Ishikawa (cell line): ENCODE measurements at regions not wholly inside any gene's neighbourhood (a gene's known extent, or its start where the extent isn't known, plus 50 kb on each side); places are given as distances from the start of the nearest gene placed in this dataset.

ENCODE experiments used
- CEBPB ChIP-seq: IDR thresholded peaks from 2 replicates; pipeline ENCODE4 v1.6.1; 2012
- CREB1 ChIP-seq: IDR thresholded peaks from 2 replicates; pipeline ENCODE4 v1.6.1; 2012; ENCODE audit warnings: low read depth
- EGR1 ChIP-seq: IDR thresholded peaks from 2 replicates; pipeline ENCODE4 v1.6.1; 2012
- EP300 ChIP-seq: IDR thresholded peaks from 2 replicates; pipeline ENCODE4 v1.6.1; 2012; ENCODE audit warnings: borderline replicate concordance
- FOXM1 ChIP-seq: IDR thresholded peaks from 2 replicates; pipeline ENCODE4 v1.6.1; 2012; ENCODE audit warnings: low read depth, borderline replicate concordance
- NFIC ChIP-seq: IDR thresholded peaks from 2 replicates; pipeline ENCODE4 v1.6.1; 2012
- RAD21 ChIP-seq: IDR thresholded peaks from 2 replicates; pipeline ENCODE4 v1.6.1; 2012; ENCODE audit warnings: low read depth
- TCF12 ChIP-seq: IDR thresholded peaks from 2 replicates; pipeline ENCODE4 v1.6.1; 2012; ENCODE audit warnings: low read depth
- TEAD4 ChIP-seq: IDR thresholded peaks from 2 replicates; pipeline ENCODE4 v1.6.1; 2012
- YY1 ChIP-seq: IDR thresholded peaks from 2 replicates; pipeline ENCODE4 v1.6.1; 2012; ENCODE audit warnings: low read depth
- ZBTB7A ChIP-seq: IDR thresholded peaks from 2 replicates; pipeline ENCODE4 v1.6.1; 2012; ENCODE audit warnings: low read depth
- TF ChIP-seq, protein P1 (sequence below): IDR thresholded peaks from 2 replicates; pipeline ENCODE4 v1.6.1; 2012; ENCODE audit warnings: low read depth, mild to moderate bottlenecking
- TF ChIP-seq, protein P2 (sequence below): IDR thresholded peaks from 2 replicates; pipeline ENCODE4 v1.6.1; 2012
- TF ChIP-seq, protein P3 (sequence below): IDR thresholded peaks from 2 replicates; pipeline ENCODE4 v1.6.1; 2012

DNA sequence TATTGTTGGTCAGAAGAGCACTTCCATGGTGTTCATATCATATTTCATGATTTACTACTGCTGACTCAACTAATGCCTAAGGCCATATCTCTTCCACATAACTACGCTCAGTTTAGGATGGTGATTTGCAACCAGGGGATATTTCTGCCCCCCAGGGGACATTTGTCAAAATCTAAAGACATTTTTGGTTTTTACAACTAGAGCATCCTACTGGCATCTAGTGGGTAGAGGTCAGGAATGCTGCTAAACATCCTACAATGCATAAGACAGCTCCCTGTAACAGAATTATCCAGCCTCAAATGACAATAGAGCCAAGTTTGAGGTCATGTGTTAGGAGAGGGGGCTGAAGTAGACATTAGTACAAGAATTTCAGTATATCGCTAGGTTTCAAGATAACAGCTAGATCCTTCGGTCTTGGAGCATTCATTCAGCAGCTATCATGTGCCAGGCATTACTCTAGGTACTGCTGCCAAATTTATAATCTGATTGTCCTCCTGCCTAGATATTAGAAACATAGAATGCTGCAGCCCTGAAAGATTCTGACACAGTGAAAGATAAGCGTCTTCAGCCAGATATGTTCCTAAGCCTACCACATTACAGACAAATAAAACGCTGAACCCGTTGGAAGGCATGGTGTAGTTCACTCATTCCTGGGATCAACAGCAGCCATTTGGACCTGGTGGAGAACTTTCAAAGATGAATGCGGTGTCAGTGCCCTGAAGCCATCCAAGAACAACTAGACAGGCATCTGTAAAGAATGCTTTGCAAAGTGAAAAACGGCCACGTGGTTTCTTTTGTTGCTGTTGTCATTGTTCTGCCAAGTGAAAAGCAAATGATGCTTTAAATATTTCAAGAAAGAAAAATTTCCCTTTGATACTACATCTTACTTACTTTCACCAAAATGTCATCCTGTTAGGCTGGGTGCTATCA lies 55.5 kb upstream of the FST start:
- TF ChIP-seq FOXM1: no peak
- TF ChIP-seq, protein P1, sequence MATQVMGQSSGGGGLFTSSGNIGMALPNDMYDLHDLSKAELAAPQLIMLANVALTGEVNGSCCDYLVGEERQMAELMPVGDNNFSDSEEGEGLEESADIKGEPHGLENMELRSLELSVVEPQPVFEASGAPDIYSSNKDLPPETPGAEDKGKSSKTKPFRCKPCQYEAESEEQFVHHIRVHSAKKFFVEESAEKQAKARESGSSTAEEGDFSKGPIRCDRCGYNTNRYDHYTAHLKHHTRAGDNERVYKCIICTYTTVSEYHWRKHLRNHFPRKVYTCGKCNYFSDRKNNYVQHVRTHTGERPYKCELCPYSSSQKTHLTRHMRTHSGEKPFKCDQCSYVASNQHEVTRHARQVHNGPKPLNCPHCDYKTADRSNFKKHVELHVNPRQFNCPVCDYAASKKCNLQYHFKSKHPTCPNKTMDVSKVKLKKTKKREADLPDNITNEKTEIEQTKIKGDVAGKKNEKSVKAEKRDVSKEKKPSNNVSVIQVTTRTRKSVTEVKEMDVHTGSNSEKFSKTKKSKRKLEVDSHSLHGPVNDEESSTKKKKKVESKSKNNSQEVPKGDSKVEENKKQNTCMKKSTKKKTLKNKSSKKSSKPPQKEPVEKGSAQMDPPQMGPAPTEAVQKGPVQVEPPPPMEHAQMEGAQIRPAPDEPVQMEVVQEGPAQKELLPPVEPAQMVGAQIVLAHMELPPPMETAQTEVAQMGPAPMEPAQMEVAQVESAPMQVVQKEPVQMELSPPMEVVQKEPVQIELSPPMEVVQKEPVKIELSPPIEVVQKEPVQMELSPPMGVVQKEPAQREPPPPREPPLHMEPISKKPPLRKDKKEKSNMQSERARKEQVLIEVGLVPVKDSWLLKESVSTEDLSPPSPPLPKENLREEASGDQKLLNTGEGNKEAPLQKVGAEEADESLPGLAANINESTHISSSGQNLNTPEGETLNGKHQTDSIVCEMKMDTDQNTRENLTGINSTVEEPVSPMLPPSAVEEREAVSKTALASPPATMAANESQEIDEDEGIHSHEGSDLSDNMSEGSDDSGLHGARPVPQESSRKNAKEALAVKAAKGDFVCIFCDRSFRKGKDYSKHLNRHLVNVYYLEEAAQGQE: no peak
- TF ChIP-seq TEAD4: no peak
- TF ChIP-seq TCF12: no peak

DNA sequence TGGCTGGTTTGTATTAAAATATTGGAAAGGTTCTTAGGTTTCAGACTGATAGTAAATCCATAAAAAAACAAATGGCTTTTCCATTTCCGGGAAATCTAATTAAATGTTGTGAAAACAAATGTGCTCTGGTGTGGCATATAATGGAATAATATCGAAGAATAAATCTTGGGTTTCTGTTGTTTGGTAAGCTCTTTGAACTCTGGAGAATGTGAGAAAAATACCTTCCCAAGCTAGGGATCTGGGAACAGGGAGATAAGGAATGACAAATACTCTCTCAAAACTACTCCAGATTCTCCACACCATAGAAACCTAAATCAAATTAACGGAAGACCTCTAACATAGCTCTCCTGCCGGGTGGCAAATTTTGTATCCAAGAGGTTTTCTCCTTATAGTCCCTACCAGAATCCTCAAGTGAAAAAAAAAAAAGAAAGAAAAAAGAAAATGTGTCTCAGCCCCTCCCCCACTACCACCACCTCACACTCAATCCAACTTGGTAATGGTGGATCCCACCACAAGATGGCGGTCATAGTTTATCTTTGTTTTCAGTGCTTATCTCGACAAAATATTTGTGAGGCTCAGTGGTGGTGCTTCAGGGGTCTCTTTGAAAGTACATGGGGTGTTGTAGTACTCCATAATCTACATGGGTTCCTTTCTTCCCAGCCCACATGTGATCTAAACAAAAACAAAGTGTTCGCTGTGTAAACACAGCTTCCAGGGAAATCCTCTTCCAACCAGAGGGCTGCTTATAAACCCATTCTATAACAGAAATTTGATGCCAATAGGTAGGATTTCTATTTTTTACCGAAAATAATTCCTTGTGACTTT lies 54.5 kb upstream of the FST start:
- no peak for TF ChIP-seq TEAD4
- TF ChIP-seq, protein P2, sequence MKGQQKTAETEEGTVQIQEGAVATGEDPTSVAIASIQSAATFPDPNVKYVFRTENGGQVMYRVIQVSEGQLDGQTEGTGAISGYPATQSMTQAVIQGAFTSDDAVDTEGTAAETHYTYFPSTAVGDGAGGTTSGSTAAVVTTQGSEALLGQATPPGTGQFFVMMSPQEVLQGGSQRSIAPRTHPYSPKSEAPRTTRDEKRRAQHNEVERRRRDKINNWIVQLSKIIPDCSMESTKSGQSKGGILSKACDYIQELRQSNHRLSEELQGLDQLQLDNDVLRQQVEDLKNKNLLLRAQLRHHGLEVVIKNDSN: no peak
- no peak for TF ChIP-seq FOXM1
- TF ChIP-seq EP300: no peak
- no peak for TF ChIP-seq YY1
- TF ChIP-seq RAD21: peak; percentile 66

DNA sequence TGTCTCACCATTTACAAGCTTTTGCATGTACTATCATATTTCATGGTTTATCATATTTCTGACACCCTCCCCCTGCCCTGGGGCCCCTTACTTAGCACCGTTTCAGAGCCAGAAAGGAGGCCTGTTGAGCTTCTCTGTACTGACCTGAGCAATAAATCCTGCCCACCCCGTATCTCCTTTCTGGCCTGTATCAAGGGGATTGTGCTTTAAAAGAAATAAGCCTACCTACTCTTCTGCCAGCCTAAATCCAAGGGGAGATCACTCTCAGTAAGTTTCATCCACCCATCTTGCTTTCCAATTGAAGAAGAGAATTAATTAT lies 54.0 kb upstream of the FST start:
- TF ChIP-seq, protein P3, sequence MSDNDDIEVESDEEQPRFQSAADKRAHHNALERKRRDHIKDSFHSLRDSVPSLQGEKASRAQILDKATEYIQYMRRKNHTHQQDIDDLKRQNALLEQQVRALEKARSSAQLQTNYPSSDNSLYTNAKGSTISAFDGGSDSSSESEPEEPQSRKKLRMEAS: no peak
- TF ChIP-seq TCF12 (no peak), NFIC (no peak), RAD21 (no peak), EP300 (no peak), CREB1 (no peak)
- TF ChIP-seq, protein P1: no peak
- TF ChIP-seq, protein P2: no peak

DNA sequence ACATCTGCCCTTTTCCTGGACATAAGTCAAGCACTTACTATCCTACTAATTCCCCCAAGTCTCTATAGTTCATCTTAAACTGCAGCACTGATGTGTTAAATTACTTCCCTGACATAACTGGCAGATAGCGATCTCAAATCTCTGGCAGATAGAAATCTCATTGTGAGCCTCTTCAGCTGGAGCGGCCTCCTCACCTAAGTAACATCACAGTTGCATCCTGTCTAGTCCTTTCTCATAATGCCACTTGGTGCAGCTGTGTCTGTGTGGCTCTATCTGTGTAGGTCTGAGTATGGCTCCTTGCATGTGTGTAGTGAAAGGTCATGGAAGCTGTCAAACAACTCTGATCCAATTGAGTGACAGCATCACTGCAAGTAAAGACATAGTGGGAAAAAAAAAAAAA lies 53.6 kb upstream of the FST start:
- TF ChIP-seq FOXM1 (no peak), EP300 (no peak), EGR1 (no peak), YY1 (no peak), NFIC (no peak)

DNA sequence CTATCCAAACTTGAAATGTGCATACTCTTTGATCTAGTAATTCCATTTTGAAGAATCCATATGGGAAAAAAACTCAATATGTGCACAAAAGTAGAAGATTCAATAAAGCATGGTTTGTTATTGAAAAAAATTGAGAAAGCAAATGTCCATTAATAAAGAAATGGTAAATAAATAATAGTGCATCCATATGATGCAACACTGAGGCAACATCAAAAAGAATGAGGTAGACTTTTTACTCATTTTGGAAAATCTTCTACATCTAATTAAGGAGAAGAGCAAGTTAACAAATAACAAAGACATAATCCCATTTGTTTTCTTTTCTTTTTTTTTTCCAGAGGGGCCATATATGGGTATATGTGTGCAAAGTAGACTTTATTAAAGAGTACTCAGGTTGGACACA lies 52.5 kb upstream of the FST start:
- TF ChIP-seq NFIC (no peak), CREB1 (no peak), FOXM1 (no peak), ZBTB7A (no peak), TCF12 (no peak), YY1 (no peak), EGR1 (no peak), CEBPB (no peak), EP300 (no peak)
- TF ChIP-seq, protein P2: no peak
- TF ChIP-seq, protein P1: no peak
- TF ChIP-seq, protein P3: no peak
